SKM-1 treated with dmso at 0.1 percent for 144 hours (cell line): ENCODE measurements at regions not wholly inside any gene's neighbourhood (a gene's known extent, or its start where the extent isn't known, plus 50 kb on each side); places are given as distances from the start of the nearest gene placed in this dataset.
"Not testable (repeated sequence)": the region's sequence is repeated elsewhere in the genome, so short reads cannot be mapped to it uniquely, and the experiment has no call there.

Source experiments
- DNase-seq: peaks from one replicate; lab custom pipeline; 2025; ENCODE audit not compliant: unreplicated experiment; lab: John Stamatoyannopoulos, UW

DNA sequence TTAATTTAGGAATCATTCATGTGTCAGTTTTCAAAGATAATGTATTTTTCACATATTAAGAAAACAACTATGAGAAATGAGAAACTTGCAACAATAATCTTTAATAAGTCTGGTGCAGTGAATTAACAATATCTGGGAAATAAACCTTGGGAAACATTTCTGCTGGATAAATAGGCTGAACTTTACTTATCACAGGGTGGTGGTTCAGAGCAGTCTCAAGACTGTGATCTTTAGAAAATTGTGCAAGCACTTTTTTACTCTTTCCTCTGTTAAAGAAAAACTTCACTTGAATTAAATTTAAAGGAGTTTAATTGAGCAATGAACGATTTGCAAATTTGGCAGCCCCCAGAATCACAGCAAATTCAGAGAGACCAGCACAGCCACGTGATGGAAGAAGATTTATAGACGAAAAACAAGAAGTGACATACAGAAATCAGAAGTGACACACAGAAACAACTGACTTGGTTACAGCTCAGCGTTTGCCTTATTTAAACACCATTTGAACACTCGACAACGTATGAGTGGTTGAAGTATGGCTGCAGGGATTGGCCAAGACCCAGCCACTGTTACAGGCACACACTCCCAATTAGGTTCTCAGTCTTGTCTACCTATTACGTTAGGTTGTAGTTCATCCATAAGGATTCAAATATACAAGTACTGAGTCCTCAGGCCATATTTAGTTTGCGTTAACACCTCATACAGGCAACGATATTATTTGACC lies 631.9 kb downstream of the SLCO4C1 start:
- peak; percentile 1 for DNase-seq

DNA sequence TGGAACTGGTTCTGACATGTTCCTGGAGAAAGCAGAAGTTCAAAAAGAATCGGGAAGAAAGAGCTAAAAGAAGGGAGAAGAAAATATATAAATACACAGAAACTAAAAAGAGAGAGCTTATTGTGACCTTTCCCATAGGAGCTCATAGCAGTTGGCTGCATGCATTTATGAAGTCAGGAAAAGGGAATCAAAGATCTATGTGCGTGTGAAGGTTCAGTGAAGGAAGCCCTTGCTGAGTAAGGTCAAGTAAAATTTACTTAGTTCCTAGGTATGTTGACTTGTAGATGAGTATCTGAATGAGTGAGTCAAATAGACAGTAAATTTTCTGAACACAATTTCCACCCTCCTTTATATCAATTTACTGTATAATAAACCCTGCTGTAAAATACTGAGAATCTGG lies 632.5 kb downstream of the SLCO4C1 start:
- no peak for DNase-seq

DNA sequence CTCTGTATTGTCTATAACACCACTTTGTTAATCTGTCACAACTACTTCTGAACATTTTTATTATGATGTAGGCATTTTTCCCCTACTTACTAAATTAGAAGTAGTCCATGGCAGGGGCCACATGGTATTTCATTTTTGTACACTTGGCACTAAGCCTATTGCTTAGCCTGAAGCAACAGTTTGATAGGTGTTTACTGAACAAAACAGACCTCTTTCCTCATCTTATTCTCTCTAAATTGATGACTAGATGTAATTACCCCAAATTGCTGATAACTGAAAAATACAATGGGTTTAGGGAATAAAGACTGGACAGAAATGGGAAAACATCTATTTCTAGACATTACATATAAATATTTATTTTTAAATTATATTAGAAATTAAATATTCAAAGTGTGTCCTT lies 633.8 kb downstream of the SLCO4C1 start:
- no peak for DNase-seq

DNA sequence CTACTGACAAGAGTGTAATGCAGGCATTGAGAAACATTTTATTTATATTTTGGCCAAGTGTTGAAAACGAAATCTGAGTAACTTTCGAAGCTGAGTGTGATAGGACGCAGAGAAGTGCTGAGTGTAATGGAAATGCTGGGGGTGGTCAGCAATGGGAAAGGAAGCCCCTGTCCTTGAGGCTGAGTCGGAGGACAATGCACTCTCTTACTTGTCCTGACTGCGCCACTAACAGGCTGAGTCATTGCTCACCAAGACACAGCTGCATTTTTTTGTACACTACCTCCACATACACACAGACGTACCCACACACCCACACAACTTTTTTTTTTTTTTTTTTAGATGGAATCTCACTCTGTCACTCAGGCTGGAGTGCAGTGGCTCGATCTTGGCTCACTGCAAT lies 637.7 kb downstream of the SLCO4C1 start:
- no peak for DNase-seq

DNA sequence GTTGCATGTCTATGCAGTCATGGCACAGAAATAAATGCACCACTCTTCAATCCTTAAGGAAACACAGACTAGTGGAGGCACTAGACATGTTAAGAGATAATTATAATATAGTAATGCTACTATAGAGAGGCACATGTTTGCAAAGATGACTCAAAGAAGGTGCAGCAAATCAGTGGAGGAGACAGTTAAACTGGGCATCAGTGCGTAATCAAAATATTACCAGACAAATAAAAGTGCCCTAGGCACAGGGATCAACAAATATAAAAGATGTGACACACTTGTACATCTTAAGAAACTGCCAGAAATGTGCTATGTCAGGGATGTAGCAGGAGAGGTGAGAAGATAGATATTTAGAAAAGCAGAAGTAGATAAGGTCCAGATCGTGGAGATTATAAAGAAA lies 642.1 kb downstream of the SLCO4C1 start:
- no peak for DNase-seq

DNA sequence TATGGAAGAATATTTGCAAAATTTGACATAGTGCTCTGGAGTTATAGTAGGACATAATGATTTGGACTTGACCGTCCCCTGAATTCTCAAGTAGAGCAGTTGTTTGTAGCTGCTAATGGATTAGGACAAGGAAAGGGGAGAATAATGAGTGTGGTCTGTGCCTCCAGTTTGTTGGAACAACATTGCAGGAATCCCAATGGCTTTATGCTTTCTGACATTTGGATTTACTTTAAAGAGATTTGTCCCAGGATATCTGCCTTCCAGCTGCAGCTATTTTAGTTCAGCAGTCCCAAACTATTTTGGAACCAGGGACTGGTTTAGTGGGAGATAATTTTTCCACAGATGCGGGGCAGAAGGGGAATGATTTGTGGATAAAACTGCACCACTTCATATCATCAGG lies 648.2 kb downstream of the SLCO4C1 start:
- DNase-seq: no peak

DNA sequence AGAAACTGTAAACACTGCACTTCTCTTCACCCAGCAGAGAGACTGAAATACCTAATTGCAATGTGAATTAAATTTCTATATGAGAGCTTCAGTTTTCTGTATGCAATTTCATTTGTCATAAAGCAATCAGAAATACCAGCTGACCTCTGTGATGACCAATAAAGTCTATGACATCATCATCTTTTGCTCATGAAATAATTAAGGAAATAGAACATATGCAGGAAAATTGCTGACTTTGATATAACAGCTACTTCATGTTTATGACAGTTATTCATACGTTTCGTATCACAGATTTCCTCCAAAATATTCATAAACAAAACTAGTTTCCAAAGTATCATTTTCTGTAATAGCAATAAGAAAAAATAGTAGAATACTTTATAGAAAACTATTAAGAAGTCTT lies 652.3 kb downstream of the SLCO4C1 start:
- DNase-seq: no peak

DNA sequence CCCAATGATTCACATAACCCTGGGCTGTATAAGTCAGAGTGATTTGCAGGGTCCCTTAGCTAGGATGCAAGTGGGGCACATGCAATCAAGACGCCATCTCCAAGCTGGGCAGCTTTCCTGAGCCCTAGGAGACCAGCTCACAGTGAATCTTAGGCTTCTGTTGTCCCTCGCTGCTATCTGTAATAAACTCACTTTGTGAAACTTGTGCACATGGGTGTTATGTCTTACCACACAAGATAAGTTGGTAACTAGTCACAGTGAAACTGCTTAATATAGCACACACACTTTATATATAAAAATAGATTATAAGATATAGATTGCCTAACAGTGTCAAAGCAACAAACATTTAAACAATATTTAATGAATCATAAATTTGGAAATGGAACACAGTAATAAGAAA lies 658.5 kb downstream of the SLCO4C1 start:
- DNase-seq: no peak

DNA sequence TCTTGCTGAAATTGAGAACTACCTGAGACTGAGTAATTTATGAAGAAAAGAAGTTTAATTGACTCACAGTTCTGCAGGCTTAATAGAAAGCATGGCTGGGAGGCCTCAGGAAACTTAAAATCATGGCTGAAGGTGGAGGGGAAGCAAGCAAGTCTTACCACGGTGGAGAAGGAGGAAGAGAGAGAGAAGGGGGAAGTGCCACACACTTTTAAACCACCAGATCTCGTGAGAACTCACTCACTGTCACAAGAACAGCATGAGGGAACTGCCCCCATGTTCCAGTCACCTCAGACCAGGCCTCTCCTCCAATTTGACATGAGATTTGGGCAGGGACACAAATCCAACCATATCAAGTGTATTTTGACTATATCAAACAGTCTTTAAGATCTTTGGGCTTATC lies 668.3 kb downstream of the SLCO4C1 start:
- not testable (repeated sequence) for DNase-seq

DNA sequence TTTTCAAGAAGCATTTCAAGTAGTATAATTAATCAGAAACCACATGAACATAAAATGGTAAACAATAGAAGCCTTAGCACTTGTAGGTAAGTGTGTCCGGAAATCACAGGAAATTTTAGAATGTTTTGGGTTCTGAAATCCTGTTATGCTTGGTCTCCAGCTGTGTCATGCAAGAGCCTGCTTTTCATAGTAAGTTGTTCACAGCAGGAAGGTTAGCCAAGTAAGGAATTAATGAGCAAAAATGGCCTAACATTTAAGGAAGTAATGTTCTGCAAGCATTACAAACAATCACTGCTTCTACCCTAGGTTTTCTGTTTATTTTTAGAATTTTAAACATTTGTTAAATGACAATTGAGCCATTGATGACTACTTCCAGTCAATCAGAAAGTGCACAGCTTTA lies 669.5 kb downstream of the SLCO4C1 start:
- no peak for DNase-seq

DNA sequence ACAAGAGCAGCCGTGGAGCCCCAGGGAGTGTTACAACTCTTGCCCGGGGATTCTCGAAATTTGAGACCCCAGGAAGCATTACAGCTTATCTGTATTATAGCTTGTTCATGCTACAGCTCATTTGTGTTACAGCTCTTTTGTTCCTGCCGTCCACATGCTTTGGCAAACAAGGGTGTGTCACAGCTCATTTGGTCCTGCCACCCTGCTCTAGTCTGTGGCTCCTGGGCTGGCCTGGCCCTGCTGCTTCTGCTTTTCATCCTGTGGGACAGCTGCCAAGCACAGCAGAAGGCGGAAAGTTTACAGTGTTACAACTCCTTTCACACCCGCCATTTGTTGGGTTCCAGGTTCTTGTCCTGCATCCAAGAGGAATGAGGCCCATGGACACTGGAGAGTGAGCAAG lies 685.0 kb downstream of the SLCO4C1 start:
- DNase-seq: no peak

DNA sequence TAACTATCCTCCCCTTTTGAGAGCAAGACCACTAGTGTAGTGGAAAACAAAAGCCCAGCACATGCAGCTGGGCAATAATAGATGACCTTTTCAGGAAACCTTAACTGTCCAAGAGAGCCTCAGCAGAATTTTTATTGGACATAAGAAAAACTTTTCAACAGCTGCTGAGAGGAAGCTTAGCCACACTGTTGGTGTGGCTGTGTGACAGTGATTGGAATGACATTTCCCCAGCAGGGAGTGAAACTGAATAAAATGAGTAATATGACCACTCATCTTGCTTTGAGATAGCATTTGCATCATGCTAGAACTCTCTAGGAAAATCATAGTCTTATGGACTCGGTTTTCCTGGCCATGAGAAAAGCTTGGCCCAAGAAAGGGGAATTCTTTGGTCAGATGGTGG lies 687.8 kb downstream of the SLCO4C1 start:
- no peak for DNase-seq

DNA sequence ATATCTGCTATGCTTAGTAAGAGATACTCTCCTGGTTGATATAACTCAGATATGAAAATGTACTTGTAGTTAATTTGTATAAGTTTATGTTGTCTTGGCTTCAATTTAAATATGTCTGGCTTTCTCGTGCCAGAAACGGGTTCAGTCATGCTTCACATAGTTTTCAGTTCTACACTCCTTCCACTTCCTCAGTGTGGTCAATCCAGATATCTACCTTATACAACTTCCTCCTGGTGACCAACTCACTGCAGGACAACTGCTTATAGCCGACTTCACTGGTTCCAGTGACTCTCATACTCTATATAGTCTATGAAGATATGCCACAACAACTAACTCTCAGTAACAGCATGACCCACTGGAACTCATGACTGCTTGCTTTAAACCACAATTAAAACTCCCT lies 690.4 kb downstream of the SLCO4C1 start:
- no peak for DNase-seq

DNA sequence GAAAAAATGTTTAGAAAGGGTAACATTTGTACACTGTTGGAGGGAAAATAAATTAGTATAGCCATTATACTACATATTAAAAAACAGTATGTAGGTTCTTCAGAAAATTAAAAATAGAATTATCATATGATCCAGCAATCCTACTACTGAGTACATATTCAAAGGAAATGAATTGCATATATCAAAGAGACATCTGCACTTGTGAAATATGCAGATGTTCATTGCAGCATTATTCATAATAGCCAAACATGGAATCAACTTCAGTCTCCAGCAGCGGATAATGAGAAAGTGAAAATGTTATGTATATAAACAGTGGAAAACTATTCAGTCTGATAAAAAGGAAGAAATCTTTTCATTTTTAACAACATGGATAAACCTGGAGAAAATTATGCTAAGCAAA lies 695.5 kb downstream of the SLCO4C1 start:
- no peak for DNase-seq

DNA sequence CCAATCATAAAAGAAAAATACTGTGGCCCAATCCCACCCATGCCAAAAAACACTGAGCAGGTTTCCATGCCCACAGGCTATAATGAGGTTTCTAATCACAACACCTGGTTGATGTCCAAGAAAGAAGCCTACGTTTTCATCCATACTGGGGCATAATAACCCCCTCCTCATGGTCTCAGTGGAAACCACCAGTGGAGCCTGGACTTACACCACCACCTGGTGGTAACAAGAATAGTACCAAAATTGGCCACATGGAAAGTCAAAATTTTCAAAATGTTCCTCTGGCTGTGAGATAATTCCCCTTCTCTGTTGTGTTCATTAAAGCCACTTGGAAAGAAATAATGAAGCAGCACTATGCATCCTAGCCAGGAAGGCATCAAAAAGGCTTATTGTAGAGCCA lies 687.3 kb upstream of the ST8SIA4 start:
- DNase-seq: no peak

DNA sequence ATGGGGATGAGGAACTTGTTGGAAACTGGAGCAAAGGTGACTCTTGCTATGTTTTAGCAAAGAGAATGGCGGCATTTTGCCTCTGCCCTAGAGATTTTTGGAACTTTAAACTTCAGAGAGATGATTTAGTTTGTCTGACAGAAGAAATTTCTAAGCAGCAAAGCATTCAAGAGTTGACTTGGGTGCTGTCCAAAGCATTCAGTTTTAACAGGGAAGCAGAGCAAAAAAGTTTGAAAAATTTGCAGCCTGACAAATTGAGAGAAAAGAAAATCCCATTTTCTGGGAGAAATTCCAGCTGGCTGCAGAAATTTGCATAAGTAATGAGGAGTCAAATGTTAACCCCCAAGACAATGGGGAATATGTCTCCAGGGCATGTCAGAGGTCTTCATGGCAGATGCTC lies 682.3 kb upstream of the ST8SIA4 start:
- no peak for DNase-seq

DNA sequence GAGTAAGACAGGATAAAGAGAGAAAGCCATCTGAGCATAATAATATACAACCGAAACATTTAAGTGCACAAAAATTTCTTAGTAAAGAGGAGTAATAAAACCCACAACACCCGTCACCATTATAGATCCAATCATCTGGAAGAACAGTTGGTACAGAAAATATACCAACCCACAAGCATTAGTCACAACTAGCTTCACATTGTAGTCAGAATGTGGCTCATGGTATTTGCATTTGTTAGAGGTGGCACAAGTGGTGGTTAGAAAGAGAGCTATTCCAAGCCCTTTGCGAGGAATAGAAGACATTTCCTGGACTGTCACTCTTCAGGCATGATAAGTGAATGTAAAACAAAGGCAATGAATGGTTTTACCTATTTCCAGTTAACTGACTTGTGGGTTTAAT lies 677.5 kb upstream of the ST8SIA4 start:
- no peak for DNase-seq

DNA sequence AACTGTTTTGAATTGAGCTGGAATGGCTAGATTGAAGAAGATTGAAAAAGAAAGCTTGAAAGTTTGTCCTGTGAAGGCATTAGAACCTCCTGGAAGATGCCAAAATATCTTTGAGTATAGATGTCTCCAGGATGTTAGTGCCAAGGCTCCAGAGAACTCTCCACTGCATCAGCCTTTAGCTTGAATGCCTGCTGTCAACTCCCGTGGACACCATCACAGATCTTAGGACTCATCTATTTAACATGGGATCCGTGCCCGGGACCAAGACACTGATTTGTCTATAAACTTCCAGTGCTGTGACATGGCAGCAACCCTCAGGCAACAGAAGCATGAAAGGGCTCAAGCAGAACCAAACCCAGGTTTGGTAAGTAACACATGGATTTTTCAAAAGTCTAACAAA lies 670.9 kb upstream of the ST8SIA4 start:
- no peak for DNase-seq

DNA sequence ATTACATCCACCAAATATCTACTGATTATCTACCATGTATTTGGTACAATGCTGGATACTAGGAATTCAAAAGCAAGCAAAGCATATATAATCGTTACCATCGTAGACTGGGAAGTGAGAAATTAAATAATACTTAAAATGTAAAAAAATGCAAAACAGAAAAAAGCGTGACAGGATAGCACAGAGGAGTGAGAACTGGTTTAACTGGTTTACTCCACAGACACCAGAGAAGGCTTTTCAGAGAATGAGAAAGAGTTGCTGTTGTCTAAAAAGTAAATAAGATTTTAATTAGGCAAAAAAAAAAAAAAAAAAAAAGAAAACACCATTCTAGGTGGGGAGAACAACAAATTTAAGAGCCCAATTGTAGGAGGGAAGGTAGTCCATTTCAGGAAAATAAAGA lies 657.9 kb upstream of the ST8SIA4 start:
- no peak for DNase-seq

DNA sequence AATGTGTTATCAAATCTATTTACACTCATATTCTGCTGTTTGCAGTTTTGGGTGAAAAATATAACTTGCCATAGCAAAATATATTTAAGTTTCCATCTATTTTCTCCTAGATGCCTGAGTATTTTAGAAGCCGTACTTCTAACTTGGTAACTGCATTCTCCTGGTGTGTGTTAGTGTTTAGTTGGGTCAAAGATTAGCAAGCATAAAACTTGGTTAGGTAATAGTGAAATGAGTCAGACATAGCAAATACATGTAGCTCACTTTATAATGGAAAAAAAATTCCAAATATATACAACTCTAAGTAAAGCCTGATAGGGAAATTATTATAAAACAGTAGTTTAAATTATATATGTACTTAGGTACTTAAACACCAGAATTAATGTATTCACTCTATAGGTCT lies 640.7 kb upstream of the ST8SIA4 start:
- no peak for DNase-seq

DNA sequence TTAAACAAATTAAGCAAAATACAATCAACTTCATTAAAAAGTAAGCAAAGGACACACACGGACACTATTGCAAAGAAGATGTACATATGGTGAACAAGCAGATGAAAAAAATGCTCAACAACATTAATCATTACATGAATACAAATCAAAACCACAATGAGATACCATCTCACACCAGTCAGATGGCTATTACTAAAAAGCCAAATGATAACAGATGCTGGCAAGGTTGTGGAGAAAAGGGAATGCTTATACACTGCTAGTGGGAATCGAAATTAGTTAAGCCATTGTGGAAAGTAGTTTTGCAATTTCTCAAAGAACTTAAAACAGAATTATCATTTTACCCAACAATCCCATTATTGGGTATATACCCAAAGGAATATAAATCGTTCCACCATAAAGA lies 636.2 kb upstream of the ST8SIA4 start:
- no peak for DNase-seq

DNA sequence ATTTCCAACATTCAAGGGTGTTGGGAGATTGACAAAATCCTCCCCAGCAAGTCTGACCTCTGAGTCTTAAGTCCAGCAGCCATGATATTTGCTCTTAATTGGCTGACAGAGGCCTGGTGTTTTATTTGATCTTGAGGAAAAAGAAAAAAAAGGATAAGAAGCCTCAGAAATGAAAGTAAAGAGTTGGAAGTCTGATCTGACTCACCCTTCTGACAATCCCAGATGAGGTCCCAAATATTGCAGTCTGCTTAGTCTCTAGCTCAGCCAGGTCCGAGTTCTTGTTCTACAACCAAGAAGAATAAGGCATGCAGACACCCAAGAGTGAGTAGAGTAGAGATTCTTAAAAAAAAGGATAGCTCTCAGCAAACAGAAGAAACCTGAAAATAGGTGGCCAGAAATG lies 632.5 kb upstream of the ST8SIA4 start:
- DNase-seq: no peak

DNA sequence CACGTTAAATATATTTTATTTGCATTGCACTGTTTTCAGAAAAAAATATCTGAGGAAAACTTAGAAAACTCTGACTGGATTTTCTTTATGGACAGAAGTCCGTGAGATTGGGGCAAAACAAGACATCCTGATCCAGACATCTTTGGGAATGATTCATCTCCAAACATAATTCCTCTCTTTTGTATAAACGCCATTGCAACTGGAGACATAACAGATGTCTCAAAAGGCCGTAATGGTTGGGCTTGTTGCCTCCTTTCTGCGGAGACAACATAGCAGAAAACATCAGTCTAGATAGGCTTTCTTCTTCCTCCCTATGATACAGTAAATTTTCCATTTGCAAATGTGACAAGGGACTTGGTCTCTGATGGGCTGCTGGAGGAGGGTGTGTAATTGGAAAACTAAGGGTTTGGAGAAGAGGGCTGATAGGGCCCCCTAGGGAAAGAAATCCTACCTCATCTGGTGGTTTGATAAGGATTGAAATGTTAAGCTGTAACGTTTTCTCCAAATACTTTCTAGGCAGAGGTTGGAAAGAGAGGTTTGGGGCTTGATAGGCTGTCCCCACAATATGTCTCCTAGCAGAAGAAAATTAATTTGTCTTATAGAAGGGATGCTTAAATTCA lies 631.5 kb upstream of the ST8SIA4 start:
- no peak for DNase-seq
